ENCODE measurements at regions not wholly inside any gene's neighbourhood (a gene's known extent, or its start where the extent isn't known, plus 50 kb on each side); places are given as distances from the start of the nearest gene placed in this dataset.

DNA sequence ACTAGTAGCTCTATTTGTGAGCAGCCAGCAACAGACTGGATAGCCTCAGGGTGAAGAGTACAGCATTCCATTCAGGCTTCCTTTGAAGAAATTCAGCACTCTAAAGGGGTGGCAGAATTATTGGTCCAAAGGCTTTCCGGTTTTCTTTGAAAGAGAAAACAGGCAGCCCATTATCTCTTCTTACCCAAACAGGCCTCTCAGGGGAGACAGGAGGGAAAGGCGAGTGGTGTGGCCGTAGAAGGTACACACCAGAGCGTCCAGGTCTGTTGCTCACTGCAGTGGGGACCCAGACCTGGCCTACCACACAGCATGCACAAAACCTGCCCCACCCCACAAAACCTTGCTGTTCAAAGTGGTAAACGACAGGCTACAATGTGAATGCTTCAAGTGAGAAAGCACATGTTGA is 83.3 kb downstream of the ZNF608 start:
- DNase-seq, result no peak

DNA sequence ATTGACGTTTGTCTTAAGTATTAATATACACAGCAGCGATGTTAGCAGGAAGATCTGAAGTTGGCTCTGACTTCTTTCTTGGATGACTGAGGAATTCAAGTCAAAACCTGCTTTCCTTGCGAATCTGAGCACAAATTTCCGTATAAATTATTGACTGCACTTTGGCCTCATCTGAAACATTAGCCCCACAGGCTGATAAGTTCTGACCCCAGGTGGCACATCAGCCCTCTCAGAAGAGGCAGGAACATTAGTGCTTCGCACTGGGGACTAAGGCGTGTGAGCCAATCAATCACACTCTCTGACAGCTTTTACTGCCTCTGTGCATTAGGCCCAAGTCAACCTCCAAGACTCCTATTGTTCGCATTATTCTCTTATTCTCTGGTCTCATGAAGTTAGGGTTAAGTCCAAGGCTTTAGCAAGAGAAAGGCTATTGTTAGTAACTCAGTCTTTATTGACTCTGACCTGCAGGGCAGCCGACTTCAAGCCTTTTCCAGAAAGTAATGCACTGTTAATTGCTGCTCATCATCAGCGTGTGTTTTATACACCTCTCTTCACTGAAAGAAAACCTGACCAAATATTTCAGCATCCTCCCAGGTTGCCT is 84.2 kb downstream of the ZNF608 start:
- no peak for DNase-seq

DNA sequence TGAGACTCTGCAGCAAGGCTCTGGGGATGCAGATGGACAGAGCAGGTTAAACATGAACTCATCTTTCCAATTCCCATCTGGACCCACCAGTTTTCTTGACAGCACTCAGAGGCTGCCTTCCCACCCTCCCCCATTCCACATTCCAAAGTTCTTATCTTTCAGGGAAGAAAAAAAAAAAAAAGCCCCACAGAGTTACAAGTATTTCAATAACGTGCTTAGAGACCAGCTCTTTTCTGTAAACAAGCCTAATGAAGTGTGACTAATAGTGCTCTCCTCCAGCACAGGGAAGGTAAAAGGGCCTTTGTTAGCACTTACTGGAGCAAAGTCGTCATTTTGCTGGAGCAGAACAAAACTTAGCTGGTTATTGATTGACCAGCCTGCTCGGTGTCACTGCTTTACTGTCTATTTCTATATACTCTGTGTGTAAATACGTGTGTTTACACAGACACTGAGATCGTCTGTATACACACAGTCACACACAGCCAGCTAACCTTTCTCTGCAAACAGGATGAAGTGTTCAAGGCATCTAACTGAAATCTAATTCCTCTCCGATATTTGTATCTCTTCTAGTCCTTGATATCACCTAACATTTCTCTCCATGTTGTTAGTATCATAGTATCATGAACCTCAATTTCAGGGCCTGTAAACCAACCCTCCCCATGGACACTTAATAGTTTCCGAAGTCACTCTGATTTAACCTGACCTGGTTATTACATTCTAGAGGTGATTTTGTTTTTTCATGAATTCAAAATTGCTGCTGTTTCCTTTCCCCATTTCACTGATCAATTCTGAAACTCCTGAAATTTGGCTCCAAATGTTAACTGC is 84.9 kb downstream of the ZNF608 start:
- DNase-seq, result no peak

DNA sequence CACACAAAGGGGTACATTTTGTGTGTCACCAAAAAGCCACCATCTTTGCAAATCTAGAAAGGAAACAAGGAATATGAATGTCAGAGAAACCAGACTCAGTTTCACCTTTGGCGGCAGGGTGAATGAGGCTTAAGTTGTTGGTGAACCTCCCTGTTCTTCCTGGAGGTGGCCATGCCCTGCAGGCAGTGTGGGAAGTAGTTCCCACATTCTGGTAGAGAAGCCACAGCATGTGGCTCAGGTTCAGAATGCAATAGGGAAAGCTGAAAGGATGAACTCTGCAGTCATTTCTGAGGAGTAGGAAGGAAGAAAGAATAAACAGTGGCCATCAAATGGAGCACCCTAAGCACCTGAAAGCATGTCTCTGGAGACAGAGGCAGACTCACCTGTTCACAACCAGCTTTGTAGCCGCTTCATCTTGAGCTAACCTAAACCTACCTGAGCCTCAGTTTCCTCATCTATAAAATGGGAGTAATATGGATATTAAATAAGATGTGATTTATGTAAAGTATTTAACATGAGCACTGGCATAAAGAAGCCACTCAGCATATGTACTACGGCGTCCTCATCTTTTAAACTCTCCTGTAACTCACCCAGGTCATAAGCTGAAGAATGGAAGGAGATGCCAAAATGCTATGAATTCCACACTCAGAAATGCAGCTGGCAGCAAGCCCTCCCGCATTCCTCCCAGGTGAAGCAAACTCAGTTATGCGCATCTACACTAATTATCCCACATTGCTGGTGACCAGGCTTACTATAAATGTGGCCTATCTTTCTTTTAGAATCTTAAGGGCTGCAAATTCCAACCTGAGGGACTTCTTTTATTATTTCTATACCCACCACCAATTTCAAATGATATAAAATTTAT is 86.0 kb downstream of the ZNF608 start:
- no peak for DNase-seq

DNA sequence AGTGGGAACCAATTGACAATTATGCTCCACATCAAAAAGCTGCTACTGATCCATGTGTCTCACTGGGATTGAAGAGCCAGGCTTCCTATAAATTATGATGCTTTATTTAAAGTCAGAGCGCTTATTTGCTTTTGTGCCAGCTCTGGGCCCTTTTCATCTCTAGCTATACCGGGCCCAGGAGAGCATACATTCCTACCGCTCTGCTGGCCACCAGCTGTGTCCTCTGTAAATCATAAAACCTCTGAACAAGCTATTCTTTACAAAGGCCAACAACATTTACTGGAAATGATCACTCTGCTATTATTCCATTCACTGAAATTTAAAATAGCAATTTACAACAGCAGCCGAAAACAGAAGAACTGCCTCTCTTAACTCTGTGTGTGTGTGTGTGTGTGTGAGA is 86.6 kb downstream of the ZNF608 start:
- DNase-seq, result no peak

DNA sequence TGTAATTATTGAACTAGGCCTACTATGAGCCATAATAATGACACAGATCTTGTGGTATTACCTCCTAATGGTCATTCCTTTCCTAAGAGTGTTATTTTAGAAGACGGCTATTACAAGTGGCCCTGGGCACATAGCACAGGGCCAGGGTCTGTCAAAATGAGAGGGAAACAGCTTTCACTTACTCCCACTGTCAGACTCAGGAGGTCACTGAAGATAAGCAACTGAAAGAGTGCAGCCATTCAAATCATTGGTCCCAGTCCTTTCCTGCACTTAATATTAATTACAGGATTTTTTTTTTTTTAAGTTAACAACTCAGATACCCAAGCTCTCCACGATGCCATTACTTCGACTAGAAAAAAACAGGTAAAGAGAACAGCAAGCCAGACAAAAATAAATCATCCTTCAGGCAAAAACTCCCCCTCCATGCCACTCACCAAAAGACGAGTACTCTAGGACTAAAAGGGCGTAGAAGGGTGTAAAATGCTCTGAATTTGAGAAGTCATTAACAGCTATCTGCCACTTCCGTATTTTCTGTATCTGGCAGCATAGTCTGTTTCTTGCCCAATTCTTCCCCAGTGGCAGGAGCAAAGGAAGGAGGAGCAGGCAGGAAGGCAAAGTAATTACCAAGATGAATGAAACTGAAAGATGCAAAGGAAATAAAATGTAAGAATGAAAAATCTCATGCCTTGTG is 87.4 kb downstream of the ZNF608 start:
- DNase-seq, result no peak

DNA sequence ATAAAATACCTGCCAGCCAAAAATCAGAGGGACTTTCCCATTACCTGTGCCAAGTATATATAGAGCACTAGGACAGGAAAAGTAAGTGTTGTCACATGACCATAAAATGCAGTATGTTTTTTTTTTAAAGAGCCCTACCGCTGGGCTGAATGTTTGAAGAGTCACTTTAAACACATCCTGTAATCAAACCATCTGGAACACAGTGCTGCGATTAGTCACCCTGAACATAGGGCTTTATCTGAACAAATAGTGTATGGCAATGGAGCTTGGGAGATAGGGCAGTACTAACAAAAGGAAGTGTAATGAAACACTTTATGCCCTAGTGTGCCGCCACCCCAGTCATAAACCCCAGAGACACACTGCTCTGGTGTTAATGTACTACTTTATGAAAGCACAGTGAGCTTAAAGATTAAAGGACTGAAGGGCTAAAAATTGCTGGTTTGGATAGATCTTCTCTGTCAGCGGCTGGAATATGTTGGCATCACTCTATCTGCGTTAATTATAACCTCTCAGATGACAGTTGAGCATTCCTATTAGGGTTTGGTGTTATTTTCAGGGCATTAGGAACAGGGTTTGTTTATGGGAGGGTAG is 90.4 kb downstream of the ZNF608 start:
- DNase-seq, result no peak

DNA sequence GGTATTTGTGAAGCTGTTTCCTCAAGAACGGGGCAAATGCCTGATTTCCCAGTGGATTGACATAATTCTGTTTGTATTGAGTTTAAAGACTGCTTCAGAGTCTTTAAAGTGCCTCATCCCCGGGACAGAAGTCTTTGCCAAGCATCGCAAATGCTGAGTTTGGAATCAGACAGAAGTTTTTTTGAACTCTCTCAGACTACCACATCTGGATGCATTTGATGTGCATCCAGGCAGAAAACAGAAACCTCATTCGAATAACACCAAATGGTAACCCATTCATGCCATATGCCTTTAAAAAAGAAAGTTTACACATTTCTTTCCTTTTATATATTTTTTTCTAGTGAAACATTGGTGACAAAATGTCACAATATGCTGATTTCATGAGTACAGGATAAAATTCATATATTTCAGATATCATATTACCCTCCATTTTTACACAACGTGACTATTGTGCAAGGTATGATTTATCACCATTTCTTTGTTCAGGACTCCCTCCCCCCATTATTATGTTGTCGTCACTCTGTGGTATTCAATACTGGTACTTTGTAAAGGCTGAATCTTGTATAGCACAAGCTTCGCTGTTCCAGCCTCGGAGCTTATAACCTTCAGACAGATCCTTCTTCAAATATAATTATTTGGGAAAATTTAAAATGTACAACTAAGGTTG is 91.1 kb downstream of the ZNF608 start:
- DNase-seq, result peak; percentile 72

DNA sequence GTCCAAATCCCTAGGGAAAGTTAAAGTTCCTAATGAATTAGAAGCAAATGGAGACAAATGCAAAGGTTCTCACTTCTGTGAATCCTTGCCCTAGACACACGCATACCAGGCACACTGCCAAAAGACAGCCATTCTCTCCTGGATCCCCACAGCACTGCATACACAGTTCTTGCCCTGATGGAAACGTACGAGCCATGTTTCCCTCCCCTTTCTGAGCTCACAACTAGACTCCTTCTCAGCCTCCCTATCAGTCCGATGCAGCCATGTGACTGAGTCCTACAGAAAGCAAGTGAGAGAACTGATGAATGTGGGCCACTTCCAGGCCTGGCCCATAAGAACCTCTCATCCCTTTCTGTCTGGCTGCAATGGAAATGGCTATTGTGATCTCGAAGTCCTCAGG is 92.0 kb downstream of the ZNF608 start:
- DNase-seq, result no peak

DNA sequence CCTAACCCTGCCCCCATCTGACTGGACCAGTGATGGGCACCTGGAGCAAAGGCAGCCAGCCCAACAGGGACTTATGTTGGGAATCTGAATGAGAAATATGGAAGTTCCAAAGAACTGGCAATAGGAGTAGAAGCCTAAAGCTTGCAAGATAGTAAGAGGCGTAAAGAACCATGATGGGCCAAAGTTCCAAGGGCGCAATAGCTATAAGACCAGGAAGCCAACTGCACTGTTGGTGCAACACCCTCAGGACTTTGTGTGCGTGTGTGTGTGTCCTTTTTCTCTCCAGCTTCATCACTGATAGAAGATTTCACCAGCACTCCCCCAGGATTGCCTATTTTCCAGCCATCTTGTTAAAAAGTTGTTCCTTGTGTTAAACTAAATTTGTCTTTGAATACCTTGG is 92.8 kb downstream of the ZNF608 start:
- DNase-seq, result no peak

DNA sequence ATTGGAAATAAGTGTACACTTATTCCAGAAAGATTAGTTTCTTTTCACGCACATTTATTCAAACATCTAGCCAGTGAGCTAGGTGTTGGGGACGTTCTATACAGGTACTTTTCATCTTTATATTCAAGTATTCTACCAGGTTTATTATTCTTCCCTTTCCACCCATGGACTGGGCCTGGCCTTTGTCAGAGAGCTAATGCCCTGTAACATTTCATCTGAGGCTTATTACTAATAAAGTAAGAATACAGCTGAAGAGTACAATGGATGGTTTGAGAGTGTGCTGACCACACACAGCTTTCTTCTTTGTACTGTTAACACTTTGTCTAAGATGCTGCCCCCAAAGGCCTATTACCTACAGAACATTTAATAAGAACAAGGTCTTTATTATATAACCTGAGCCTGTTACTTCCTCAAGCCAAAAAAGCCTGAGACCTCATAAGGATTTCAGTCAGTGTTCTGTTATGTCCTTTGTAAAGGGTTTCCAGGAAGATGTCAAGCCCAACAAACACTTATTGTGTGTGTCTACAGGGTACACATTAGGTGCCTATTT is 93.5 kb downstream of the ZNF608 start:
- DNase-seq, result no peak

DNA sequence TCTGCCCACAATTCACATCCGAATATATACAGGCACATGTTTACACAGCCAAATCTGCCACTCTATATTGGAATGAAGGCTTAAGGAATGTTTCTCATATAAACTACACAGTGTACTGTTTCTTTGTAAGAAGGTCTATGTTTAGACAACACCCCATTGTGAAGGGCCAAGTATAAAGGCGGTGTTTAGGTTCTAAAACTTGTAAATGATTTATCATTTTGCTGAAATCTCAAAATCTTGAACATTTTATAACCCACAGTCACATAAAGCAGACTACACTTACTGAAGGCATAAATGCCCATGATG is 94.0 kb downstream of the ZNF608 start:
- DNase-seq, result no peak

DNA sequence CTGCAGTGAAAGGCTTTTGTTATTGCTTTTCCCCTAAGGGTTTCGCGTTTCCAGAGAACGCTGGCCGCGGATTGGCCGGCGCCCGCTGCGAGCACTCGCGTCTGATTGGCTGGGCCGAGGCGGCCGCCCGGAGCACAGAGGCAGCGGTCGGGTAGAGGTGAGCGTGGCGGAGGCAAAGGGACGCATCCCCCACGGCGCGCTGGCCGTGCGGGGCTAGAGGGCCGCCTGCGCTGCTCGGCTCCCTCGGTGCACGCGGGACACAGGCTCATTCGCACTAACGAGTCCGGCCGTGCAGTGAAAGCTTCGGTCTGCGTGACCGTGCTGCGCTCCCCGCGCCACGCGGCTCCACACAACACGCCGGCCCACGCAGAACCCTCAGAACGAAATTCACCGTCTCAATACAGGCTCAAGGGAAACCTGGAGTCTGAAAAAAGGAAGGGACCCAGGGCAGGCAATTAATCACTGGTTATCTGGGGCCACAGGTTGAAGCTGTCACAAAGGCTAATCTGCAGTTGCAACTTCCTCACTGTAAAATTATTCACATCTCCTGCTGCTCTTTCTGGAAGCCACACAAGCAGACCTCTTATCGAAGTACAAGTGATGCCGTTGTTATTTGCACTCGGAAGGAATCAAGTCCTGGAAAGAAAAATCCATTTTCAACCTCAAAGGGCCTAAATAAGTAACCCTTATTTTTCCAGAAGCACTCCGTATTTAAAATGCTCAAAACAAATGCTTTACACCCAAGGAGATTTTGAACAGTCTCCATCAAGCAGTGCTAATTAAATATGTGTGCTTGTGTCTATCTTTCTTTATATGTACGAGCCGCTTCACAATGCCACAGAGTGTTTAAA is 94.6 kb downstream of the ZNF608 start:
- DNase-seq, result peak; percentile 93

DNA sequence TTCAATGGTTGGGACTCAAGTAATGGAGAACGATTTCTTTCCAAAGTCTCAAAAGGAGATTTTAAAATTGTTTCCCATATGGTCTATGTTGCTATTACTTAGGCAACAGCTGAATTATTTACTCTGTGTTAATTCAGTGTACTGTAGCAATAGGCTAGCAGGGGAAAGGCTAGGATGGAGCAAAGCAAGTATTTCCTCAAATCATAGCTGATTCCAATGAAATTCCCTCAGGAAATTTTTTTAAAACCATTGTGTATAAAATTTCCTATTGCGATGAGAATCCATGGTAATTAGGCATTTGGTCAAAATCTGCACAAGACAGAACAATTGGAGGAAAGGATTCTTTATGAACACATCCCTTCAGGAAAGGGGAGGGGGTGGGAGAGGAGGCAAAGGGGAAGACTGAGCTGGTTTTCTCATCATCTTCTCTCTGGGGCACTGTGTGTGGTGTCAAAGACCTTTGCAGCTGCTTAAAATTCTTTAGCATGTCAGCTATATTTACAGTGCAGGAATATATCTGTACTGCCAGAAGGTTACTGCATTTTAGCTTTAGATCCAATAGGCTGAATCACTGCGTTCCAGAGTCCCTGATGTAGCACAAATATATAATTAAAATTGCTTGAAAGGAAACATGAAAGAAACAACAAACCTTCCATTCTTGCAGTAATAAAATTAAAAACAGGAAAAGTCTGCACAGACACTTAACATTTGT is 95.3 kb downstream of the ZNF608 start:
- DNase-seq, result peak; percentile 87

DNA sequence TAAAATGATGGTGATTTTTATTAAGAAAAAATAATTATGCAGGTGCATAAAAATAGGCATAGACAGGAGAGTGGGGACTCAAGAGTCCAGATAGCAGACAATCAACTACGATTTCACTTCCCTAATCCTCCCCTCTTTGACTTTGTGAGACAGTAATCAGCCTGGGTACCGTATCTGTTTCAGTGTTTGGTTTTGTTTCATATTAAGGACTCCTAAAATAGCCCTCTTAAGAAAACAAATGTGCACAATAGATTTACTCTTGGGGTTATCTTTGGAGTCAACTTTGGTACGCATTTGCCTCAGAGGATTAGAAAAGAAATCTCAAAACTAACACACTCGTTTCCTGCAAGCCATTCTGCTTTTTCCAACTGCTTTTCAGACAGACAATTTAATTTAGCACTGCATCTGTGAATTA is 96.3 kb downstream of the ZNF608 start:
- DNase-seq, result no peak

DNA sequence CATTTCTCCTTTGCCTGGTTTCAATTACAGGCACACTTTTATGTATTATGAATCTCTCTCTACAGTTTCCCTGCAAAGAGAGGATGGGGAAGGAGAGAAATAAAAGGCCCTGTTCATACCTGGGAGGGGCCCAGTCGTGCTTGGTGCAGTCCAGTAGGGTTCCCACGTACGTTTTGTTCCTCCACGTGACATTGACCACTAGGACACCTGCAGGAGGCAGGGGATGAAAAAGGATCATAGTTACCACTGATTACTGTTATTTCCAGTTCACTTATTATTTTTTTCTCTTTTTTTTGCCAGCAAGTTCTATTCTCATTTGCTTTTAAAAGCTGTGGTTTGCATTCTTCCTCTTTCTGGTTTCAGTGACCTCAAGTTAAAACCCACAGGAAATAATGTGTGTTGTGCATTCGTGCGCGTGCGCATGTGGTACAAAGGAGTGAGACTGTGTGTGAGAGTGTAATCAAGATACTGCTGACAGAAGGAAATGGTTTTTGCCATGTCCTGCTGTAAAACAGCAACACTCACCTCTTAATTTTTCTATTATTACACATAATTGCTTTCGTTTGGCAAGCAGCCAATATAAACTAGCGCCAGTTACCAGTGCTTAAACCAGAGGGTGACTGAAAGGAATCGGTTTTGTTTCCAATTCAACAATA is 96.8 kb downstream of the ZNF608 start:
- peak; percentile 71 for DNase-seq

DNA sequence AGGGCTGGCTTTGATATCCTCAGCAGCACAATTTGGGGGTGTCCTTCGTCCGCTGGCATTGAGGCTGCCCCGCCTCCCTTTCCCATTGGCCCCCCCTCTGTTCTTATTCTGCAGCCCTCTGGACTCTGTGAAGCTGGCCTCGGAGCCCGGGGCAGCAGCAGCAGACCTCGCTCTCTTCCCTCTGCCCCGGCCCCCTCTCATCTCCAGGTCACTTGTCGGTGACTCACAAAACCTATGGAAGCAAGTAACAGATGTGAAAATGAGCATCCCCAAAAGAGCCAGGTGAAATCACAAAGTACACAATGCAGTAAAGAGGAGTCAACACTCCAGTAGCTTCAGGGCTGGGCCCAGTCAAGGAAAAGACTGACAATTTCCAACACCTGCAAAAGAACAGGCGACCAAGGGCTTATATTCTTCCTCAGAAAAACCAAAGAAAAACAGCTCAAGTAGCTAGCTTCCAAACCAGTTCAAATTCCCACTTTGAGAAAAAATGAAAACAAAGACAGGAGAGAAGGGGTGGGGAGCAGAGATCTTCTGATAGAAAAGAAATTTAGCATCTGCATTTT is 97.5 kb downstream of the ZNF608 start:
- DNase-seq, result no peak

DNA sequence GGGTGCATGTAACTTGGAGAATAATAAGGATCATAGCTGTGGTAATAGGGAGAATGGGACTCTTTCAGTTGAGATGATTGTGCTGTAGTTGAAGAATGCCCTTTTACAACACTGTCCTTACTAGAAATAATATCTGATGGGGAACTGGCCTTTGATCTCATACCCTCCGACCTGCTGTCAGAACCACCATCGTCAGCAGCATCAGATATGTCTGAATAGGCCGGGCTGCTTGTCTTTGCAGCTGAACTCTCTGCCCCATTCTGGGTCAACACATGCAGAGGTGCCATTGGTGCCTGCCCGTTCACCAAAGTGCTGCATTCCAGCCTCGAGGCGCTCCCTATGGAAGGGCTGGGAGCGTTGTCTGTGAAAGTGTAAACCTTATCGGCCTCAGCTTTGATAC is 99.1 kb downstream of the ZNF608 start:
- no peak for DNase-seq

DNA sequence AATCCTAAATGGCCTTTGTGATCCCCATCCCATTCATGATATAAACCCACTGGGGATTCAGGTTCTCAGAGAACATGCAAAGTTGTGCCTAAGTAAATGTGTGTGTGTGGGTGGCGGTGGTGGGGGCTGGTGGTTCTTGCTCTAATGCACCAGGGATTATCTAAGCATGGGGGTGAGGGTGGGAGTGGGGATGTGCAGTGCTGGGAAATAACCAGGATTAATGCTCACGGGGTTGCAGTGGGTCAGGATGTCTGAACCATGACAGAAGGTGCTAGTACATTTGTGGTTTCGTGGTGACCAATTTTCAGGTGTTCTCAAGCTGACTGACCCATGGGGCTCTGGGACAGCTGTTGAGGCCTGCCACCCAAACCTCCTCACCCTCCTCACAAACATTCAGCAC is 101.0 kb downstream of the ZNF608 start:
- no peak for DNase-seq

All from left hindlimb (tissue), 1 donor.